ENCODE measurements at regions not wholly inside any gene's neighbourhood (a gene's known extent, or its start where the extent isn't known, plus 50 kb on each side); places are given as distances from the start of the nearest gene placed in this dataset.

DNA sequence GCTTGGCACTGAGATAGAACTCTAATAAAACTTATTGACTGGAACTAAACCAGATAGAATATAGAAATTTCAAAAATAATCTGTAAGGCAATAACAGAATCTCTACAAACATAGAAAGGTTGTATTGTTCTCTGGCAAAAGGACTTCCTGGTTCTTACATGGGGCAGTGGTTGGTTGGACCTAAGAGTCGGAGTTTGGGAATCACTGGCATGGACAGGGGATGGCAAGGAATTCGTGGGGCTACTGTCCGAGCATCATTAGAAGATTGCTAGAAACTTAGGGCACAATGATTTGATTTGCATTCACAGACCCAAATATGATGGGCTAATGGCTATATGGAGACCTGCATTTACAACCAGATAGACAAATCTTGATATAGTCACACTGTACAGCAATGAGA, 103.8 kb upstream of the GOT2 start:
- no peak for DNase-seq (ENCODE audit: extremely low read depth, low read depth)
- TF ChIP-seq, protein P1, sequence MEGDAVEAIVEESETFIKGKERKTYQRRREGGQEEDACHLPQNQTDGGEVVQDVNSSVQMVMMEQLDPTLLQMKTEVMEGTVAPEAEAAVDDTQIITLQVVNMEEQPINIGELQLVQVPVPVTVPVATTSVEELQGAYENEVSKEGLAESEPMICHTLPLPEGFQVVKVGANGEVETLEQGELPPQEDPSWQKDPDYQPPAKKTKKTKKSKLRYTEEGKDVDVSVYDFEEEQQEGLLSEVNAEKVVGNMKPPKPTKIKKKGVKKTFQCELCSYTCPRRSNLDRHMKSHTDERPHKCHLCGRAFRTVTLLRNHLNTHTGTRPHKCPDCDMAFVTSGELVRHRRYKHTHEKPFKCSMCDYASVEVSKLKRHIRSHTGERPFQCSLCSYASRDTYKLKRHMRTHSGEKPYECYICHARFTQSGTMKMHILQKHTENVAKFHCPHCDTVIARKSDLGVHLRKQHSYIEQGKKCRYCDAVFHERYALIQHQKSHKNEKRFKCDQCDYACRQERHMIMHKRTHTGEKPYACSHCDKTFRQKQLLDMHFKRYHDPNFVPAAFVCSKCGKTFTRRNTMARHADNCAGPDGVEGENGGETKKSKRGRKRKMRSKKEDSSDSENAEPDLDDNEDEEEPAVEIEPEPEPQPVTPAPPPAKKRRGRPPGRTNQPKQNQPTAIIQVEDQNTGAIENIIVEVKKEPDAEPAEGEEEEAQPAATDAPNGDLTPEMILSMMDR (IDR thresholded peaks at IDR 0.05; ENCODE audit: low read depth, low read length): no peak

- TF ChIP-seq, protein P1 (IDR thresholded peaks at IDR 0.05; ENCODE audit: low read depth, low read length): no peak
- DNase-seq (ENCODE audit: extremely low read depth, low read depth): no peak
These were observed 102.3 kb upstream of the GOT2 start for GRCh38 chr16:58836427-58836826.

GRCh38 chr16:58832386-58832895, 98.3 kb upstream of the GOT2 start:
- TF ChIP-seq, protein P1 (IDR thresholded peaks at IDR 0.05; ENCODE audit: low read depth, low read length): no peak
- no peak for DNase-seq (ENCODE audit: extremely low read depth, low read depth)

- DNase-seq (ENCODE audit: extremely low read depth, low read depth): no peak
- TF ChIP-seq, protein P1 (IDR thresholded peaks at IDR 0.05; ENCODE audit: low read depth, low read length): no peak
These were observed 97.3 kb upstream of the GOT2 start for GRCh38 chr16:58831386-58831785.

GRCh38 chr16:58828901-58829545, 94.9 kb upstream of the GOT2 start:
- TF ChIP-seq, protein P1 (IDR thresholded peaks at IDR 0.05; ENCODE audit: low read depth, low read length): no peak
- no peak for DNase-seq (ENCODE audit: extremely low read depth, low read depth)

- DNase-seq (ENCODE audit: extremely low read depth, low read depth): no peak
- TF ChIP-seq, protein P1 (IDR thresholded peaks at IDR 0.05; ENCODE audit: low read depth, low read length): no peak
These were observed 90.1 kb upstream of the GOT2 start for GRCh38 chr16:58824201-58824600.

DNA sequence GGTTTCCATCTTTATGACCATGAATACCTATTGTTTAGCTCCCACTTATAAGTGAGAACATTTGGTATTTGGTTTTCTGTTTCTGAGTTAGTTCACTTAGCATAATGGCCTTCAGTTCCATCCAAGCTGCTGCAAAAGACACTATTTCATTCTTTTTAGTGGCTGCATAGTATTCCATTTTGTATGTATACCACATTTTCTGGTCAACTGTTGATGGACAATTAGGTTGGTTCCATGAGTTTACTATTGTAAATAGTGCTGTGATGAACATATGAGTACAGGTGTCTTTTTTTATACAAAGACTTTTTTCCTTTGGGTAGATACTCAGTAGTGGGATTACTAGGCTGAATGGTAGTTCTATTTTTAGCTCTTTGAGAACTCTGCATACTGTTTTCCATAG, 87.8 kb upstream of the GOT2 start:
- TF ChIP-seq, protein P1 (IDR thresholded peaks at IDR 0.05; ENCODE audit: low read depth, low read length): no peak
- no peak for DNase-seq (ENCODE audit: extremely low read depth, low read depth)
